Neuronal stem cell (in vitro differentiated cells): ENCODE measurements at regions not wholly inside any gene's neighbourhood (a gene's known extent, or its start where the extent isn't known, plus 50 kb on each side); places are given as distances from the start of the nearest gene placed in this dataset.

Source experiments
- DNase-seq: peaks from one replicate; pipeline ENCODE4 v3.0.0-alpha.2; 2013; ENCODE audit warnings: low spot score
- H2AFZ ChIP-seq: one replicate; pipeline ENCODE4 v1.6.1; 2013; ENCODE audit warnings: mild to moderate bottlenecking, low read length, inconsistent platforms
- H2AK5ac ChIP-seq: 2 replicates; pipeline ENCODE4 v1.6.1; 2013; ENCODE audit warnings: low read depth, mild to moderate bottlenecking, inconsistent platforms, low read length, moderate library complexity, mixed read lengths
- H2BK120ac ChIP-seq: 2 replicates; pipeline ENCODE4 v1.6.1; 2013; ENCODE audit warnings: low read depth, mild to moderate bottlenecking, inconsistent platforms, low read length, moderate library complexity, mixed read lengths
- H2BK12ac ChIP-seq: one replicate; pipeline ENCODE4 v1.6.1; 2013; ENCODE audit warnings: low read length, inconsistent platforms
- H2BK15ac ChIP-seq: 2 replicates; pipeline ENCODE4 v1.6.1; 2013; ENCODE audit warnings: mild to moderate bottlenecking, low read length, inconsistent platforms, mixed read lengths
- H2BK5ac ChIP-seq: one replicate; pipeline ENCODE4 v1.6.1; 2013; ENCODE audit warnings: inconsistent platforms, mild to moderate bottlenecking, low read length, moderate library complexity
- H3K14ac ChIP-seq: one replicate; pipeline ENCODE4 v1.6.1; 2013; ENCODE audit warnings: low read length, inconsistent platforms
- H3K18ac ChIP-seq: 2 replicates; pipeline ENCODE4 v1.6.1; 2013; ENCODE audit warnings: low read length, inconsistent platforms
- H3K23ac ChIP-seq: 2 replicates; pipeline ENCODE4 v1.6.1; 2013; ENCODE audit warnings: low read depth, mild to moderate bottlenecking, mixed read lengths, low read length, inconsistent platforms; ENCODE audit not compliant: poor library complexity
- H3K27ac ChIP-seq: replicated peaks from 3 replicates; pipeline ENCODE4 v1.5.1; 2013; ENCODE audit warnings: low read length, inconsistent platforms
- H3K27me3 ChIP-seq, 3 experiments: 2 replicates each; pipeline ENCODE4 v1.6.1; 2013; ENCODE audit warnings: low read length in 3 of 3, mild to moderate bottlenecking in 2 of 3, inconsistent platforms in 1 of 3, low read depth in 1 of 3, mixed read lengths in 1 of 3, moderate library complexity in 1 of 3; ENCODE audit not compliant: control insufficient read depth in 3 of 3, insufficient read depth in 3 of 3
- H3K36me3 ChIP-seq, 2 donors: replicated peaks in 1 of 2; 2 replicates each; pipeline ENCODE4 v1.6.1; 2013; ENCODE audit warnings: low read length in 2 of 2; ENCODE audit not compliant: control insufficient read depth in 2 of 2, insufficient read depth in 2 of 2
- H3K4ac ChIP-seq: 2 replicates; pipeline ENCODE4 v1.6.1; 2013; ENCODE audit warnings: inconsistent platforms, mild to moderate bottlenecking, low read length, moderate library complexity
- H3K4me1 ChIP-seq, 2 donors: 1 replicate in 1 of 2; 2 replicates in 1 of 2; pipeline ENCODE4 v1.6.1; 2013; ENCODE audit warnings: low read length in 2 of 2, low read depth in 1 of 2; ENCODE audit not compliant: control insufficient read depth in 2 of 2, insufficient read depth in 1 of 2
- H3K4me2 ChIP-seq: one replicate; pipeline ENCODE4 v1.6.1; 2013; ENCODE audit warnings: mild to moderate bottlenecking, low read length, inconsistent platforms; ENCODE audit not compliant: insufficient read depth, poor library complexity, severe bottlenecking
- H3K4me3 ChIP-seq, 2 donors: 2 replicates each; pipeline ENCODE4 v1.5.1; 2013; ENCODE audit warnings: low read length in 2 of 2, mild to moderate bottlenecking in 2 of 2, inconsistent platforms in 1 of 2, moderate library complexity in 1 of 2
- H3K79me1 ChIP-seq: one replicate; pipeline ENCODE4 v1.6.1; 2013; ENCODE audit warnings: low read depth, mild to moderate bottlenecking, inconsistent platforms, low read length, moderate library complexity
- H3K9ac ChIP-seq: one replicate; pipeline ENCODE4 v1.6.1; 2013; ENCODE audit warnings: mild to moderate bottlenecking, low read depth, low read length, inconsistent platforms; ENCODE audit not compliant: poor library complexity
- H3K9me3 ChIP-seq, 2 donors: replicated peaks in 1 of 2; 2 replicates each; pipeline versions ENCODE3 to v1.6.1; 2013; ENCODE audit warnings: low read length in 2 of 2, mild to moderate bottlenecking in 2 of 2, inconsistent platforms in 1 of 2, low read depth in 1 of 2, mixed read lengths in 1 of 2, moderate library complexity in 1 of 2; ENCODE audit not compliant: control insufficient read depth in 2 of 2, insufficient read depth in 1 of 2
- H4K8ac ChIP-seq: one replicate; pipeline ENCODE4 v1.6.1; 2013; ENCODE audit warnings: low read depth, mild to moderate bottlenecking, inconsistent platforms, low read length, moderate library complexity
- H4K91ac ChIP-seq: one replicate; pipeline ENCODE4 v1.6.1; 2013; ENCODE audit warnings: low read length, low read depth, mild to moderate bottlenecking, inconsistent platforms; ENCODE audit not compliant: poor library complexity
- WGBS, 2 donors: extraction: QIAGEN DNeasy Blood & Tissue Kit; methylation state at CpG; one replicate each; pipeline ENCODE4 v1.1.7; 2013; ENCODE audit warnings: missing lambda C conversion rate in 2 of 2, mixed read lengths in 1 of 2; ENCODE audit not compliant: insufficient read length in 2 of 2, insufficient replicate concordance in 1 of 2; ENCODE audit errors: extremely low coverage in 2 of 2; 5-methylcytosine and 5-hydroxymethylcytosine counted together

GRCh38 chr6:48814957-48815356 is 648.1 kb downstream of the MMUT start:
- Histone ChIP-seq H2AFZ (no peak overlapping the region), H3K14ac (no peak overlapping the region), H2BK15ac (no peak overlapping the region), H3K4me1 (no peaks in the 10 kb centered on the region), H4K8ac (no peak overlapping the region), H3K4me3 (no peak overlapping the region), H3K4ac (no peak overlapping the region), H3K23ac (no peak overlapping the region), H2BK5ac (no peak overlapping the region), H3K9me3 (no peaks in the 10 kb centered on the region), H2BK12ac (no peak overlapping the region), H3K36me3 (no peaks in the 10 kb centered on the region), H2AK5ac (no peak overlapping the region), H3K79me1 (no peaks in the 10 kb centered on the region), H3K18ac (no peak overlapping the region), H3K27me3 (no peaks in the 10 kb centered on the region), H2BK120ac (no peak overlapping the region), H4K91ac (no peak overlapping the region), H3K27ac (no peak overlapping the region), H3K9ac (no peak overlapping the region), H3K4me2 (no peak overlapping the region)
- no peak for DNase-seq

GRCh38 chr6:48813836-48814235 is 649.2 kb downstream of the MMUT start:
- H2BK120ac ChIP-seq = no peak overlapping the region
- H3K9me3 ChIP-seq = no peaks in the 10 kb centered on the region
- no peak overlapping the region for H3K23ac ChIP-seq
- no peak overlapping the region for H2AFZ ChIP-seq
- no peak overlapping the region for H2AK5ac ChIP-seq
- no peaks in the 10 kb centered on the region for H3K36me3 ChIP-seq
- no peak overlapping the region for H3K18ac ChIP-seq
- H3K79me1 ChIP-seq = no peaks in the 10 kb centered on the region
- no peak overlapping the region for H3K4me2 ChIP-seq
- no peak overlapping the region for H2BK5ac ChIP-seq
- H4K91ac ChIP-seq = no peak overlapping the region
- H3K4ac ChIP-seq = no peak overlapping the region
- no CpG with 5 or more reads among the region's 3 CpGs for whole genome bisulfite sequencing, 2 donors
- H3K27ac ChIP-seq = no peak overlapping the region
- no peak overlapping the region for H4K8ac ChIP-seq
- H3K4me1 ChIP-seq = no peaks in the 10 kb centered on the region
- no peak overlapping the region for H3K14ac ChIP-seq
- no peak overlapping the region for H2BK12ac ChIP-seq
- no peak for DNase-seq
- H3K4me3 ChIP-seq = no peak overlapping the region
- no peak overlapping the region for H3K9ac ChIP-seq
- H2BK15ac ChIP-seq = no peak overlapping the region
- H3K27me3 ChIP-seq = no peaks in the 10 kb centered on the region

GRCh38 chr6:48809700-48810099 is 653.4 kb downstream of the MMUT start:
- no peak overlapping the region for H3K27ac ChIP-seq

GRCh38 chr6:48809245-48809644 is 653.8 kb downstream of the MMUT start:
- no peak overlapping the region for H2BK15ac ChIP-seq
- no peak overlapping the region for H2AK5ac ChIP-seq
- no peaks in the 10 kb centered on the region for H3K79me1 ChIP-seq
- H2BK5ac ChIP-seq = no peak overlapping the region
- H3K4ac ChIP-seq = no peak overlapping the region
- H3K9ac ChIP-seq = no peak overlapping the region
- no peak overlapping the region for H4K8ac ChIP-seq
- H3K14ac ChIP-seq = no peak overlapping the region
- H3K36me3 ChIP-seq = no peaks in the 10 kb centered on the region
- no peaks in the 10 kb centered on the region for H3K27me3 ChIP-seq
- H2BK120ac ChIP-seq = no peak overlapping the region
- no CpG with 5 or more reads among the region's 4 CpGs for WGBS, 2 donors
- no peak overlapping the region for H3K18ac ChIP-seq
- H3K4me3 ChIP-seq = no peak overlapping the region
- H2BK12ac ChIP-seq = no peak overlapping the region
- DNase-seq = no peak
- no peak overlapping the region for H2AFZ ChIP-seq
- H3K4me2 ChIP-seq = no peak overlapping the region
- no peak overlapping the region for H4K91ac ChIP-seq
- H3K23ac ChIP-seq = no peak overlapping the region
- no peak overlapping the region for H3K27ac ChIP-seq
- no peaks in the 10 kb centered on the region for H3K9me3 ChIP-seq
- no peaks in the 10 kb centered on the region for H3K4me1 ChIP-seq

More at GRCh38 chr6:48809700-48810099, 653.4 kb downstream of the MMUT start:
- H3K18ac ChIP-seq = no peak overlapping the region
- H3K4me1 ChIP-seq = no peaks in the 10 kb centered on the region
- H3K14ac ChIP-seq = no peak overlapping the region
- H3K9me3 ChIP-seq = no peaks in the 10 kb centered on the region
- H3K4ac ChIP-seq = no peak overlapping the region
- no peak overlapping the region for H2AK5ac ChIP-seq
- H4K8ac ChIP-seq = no peak overlapping the region
- no peaks in the 10 kb centered on the region for H3K36me3 ChIP-seq
- no peak overlapping the region for H2AFZ ChIP-seq
- no peak for DNase-seq
- H3K9ac ChIP-seq = no peak overlapping the region
- no peak overlapping the region for H2BK15ac ChIP-seq
- H3K23ac ChIP-seq = no peak overlapping the region
- no peak overlapping the region for H2BK5ac ChIP-seq
- H3K79me1 ChIP-seq = no peaks in the 10 kb centered on the region
- H2BK12ac ChIP-seq = no peak overlapping the region
- H3K4me2 ChIP-seq = no peak overlapping the region
- no peaks in the 10 kb centered on the region for H3K27me3 ChIP-seq
- H3K4me3 ChIP-seq = no peak overlapping the region
- no peak overlapping the region for H4K91ac ChIP-seq
- no peak overlapping the region for H2BK120ac ChIP-seq
- no CpG with 5 or more reads among the region's 2 CpGs for WGBS, 2 donors
